HG03196 (cell line): ENCODE measurements at regions not wholly inside any gene's neighbourhood (a gene's known extent, or its start where the extent isn't known, plus 50 kb on each side); places are given as distances from the start of the nearest gene placed in this dataset.

ENCODE experiments used
- ATAC-seq: cut with Tn5 transposase; IDR thresholded peaks from one replicate; pipeline ENCODE4 v1.9.1; 2021; ENCODE audit not compliant: unreplicated experiment

DNA sequence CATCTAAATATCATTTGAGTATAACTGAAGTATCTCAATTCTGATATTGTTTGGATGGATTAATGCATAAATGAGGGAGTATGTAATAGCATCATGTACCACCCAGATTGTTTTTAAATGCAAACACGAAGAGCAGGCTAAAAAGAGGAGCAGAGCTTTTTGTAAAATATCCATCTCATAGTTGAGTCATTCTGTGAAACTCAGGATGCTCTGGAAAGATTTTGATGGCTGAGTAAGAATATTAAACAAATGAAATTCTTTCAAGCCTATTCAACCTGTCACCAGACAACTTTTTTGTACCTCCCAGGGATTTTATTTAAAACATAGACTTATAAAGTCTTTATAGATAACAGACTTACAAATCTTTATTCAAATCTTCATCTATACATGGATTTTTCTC, 625.9 kb downstream of the TLE4 start:
- ATAC-seq, result no peak

DNA sequence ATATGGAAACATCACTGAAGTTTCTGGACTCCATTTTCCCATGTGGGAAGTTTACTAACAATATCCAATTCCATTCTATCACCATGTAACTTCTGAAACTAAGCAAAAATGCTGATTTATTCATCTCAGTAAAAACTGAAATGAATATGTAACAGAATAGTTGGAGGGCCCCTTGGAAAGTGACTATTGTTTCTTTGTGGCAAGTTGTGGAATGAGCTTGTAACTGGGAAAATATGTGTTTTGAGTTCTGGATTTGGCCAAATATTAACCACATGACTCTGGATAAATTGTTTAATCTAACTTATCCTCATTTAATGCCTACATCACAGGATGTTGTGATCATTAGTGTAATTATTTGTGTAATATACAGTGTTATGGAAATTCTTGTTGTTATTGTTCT, 619.3 kb downstream of the TLE4 start:
- no peak for ATAC-seq

DNA sequence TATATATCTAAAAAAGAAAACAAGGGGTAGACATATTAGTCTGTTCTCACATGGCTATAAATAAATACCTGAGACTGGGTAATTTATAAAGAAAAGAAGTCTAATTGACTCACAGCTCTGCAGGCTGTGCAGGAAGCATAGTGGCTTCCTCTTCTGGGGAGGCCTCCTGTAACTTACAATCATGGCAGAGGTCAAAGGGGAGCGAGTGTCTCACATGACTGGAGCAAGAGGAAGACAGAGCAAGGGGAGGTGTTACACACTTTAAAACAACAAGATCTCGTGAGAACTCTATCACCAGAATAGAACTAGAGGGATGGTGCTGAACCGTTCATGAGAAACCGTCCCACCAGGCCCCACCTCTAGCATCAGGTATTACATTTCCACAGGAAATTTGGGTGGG, 616.8 kb downstream of the TLE4 start:
- no peak for ATAC-seq

DNA sequence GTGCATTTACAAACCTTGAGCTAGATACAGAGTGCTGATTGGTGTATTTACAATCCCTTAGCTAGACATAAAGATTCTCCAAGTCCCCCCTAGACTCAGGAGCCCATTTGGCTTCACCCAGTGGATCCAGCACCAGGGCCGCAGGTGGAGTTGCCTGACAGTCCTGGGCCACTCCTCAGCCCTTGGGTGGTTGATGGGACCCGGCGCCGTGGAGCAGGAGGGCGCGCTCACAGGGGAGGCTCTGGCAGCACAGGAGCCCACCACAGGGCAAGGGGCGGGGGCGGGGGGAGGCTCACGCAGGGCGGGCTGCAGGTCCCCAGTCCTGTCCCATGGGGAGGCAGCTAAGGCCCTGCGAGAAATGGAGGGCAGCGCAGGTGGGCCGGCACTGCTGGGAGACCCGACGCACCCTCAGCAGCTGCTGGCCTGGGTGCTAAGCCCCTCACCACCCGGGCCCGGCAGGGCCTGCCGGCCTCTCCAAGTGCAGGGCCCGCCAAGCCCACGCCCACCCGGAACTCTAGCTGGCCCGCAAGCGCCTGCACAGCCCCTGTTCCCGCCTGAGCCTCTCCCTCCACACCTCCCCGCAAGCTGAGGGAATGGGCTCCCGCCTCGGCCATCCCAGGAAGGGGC, 613.5 kb downstream of the TLE4 start:
- no peak for ATAC-seq

DNA sequence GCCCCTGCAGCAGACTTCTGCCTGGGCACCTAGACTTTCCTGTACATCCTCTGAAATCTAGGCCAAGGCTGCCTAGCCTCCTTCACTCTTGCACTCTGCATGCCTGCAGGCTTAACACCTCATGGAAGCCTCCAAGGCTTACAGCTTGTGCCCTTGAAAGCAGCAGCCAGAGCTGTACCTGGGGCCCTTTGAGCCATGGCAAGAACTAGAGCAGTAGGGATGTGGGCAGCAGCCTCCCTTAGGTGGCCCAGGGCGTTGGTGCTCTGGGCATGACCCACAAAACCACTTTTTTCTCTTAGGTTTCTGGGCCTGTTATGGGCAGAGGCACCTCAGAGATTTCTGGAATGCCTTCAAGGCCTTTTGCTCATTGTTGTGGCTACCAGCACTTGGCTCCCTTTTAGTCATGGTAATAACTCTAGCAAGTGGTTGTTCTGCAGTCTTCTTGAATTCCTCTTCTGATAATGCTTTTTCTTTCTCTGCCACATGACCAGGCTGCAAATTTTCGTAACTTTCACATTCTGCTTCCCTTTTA, 606.2 kb downstream of the TLE4 start:
- no peak for ATAC-seq

DNA sequence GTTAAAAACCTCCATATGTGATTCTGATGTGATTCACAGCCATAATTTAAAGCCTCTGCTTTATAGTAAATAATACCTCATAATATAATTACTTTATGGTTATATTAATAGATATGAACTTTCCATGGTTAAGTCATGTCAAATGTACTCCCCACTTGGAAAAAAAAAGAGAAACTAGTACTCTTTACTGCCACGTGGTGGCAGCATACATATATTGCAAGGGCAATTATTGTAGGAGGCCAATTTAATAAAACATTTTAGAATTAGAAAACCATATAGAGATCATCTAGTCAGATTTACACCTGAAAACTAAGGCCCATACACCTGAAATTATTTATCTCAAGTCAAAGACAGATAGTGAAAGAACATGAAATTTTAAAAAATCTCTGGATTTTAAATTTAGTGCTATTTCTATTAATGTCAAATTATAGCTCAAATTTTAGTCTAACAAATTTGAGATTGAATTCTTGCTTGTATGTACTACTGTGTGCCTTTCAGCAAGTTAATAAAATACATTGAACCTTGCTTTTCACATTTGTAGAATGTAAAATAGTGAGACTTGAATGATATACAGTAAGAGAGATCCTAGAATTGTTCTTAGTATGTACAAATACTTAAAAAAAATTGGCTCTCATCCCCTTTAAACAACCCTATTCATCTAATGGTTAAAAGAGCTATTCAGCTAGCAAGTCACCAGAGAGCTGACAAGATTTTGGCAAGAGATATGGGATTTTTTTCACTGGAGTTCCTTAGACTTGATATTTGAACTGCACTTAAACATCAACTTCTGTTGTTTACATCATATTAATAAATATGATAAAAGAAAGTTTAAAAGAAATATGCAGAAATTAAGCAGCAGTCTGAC, 603.8 kb downstream of the TLE4 start:
- ATAC-seq, result no peak

DNA sequence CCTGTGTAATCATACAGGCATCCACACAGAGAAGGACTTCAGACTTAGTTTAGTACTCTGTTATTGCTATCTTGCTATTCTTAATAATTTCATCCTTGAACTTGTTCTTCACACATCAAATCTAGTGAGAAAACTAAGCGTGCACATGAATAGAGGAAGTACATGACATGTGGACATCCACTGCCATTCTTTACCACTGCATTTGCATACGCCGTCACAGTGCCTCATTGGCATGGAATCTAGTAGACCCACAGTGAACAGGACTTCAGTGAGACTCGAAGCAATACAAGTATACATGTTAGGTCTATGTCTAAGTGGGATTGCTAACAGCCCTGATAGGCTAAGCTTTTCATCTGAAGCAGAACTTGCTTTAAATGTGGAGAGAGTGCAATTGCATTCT, 592.1 kb downstream of the TLE4 start:
- peak; percentile 73 for ATAC-seq

DNA sequence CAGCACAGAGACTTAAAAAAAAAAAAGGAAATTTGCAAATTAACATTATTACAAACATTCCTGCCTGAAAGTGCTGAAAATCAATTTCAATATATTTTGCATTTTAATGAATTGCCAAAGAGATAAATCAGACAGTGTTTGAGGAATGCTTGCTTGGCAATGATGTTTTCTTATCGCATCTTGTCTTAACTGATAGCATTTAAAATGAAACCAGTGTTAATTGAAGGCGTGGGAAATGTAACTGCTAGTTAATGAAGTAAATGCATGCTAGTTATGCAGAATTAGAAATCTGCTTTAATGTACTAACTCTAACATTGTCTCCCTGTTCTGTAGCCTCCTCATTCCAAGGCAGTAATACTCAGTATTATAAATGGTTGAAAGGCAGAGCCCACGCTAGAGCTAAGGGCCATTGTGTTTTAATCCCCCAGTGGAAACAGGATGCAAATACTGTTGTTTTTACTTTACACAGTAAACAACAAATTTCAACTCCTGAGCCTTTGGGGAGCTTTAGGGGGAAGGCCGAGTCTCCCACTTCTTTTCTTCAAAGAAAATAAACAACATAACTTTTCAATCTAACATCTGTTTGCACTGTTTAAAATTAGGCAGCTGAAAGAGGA, 586.9 kb downstream of the TLE4 start:
- ATAC-seq, result no peak

DNA sequence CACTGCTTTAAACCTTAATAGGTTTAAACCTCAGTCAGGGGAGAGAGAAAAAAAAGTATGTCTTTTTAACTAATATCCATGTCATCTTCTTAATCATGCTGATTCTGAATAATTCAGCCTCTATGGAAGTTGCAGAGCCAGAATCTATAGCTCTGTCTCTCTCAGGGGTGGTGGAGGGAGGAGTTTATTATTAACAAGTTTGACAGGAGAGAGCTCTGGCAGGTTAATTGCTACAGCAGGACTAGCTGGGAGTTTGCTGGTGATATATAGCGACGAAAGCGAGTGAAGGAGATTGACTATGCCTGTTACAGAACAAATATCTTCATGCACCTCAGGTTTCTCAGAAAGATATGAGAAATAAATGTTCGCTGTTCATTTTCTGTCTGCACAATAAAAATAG, 586.4 kb downstream of the TLE4 start:
- ATAC-seq, result no peak

DNA sequence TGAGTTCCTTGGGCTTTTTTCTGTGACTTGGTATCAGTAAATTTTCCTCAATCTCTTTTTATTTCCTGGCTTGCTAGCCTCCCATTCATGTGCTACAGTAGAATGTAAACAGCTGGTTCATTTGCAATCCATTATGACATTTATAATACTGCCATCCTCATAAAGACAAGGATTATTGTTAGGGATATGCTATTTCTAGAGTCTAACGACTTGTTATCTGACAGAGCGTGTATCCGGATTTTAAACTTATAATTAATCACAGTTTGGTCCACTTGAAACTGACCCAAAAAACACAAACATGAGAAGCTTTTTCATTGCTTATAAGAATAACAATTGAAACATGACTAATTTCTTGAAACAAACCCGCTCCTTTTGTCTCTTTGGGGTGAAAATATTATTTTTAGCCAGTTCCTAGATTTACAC, 585.8 kb downstream of the TLE4 start:
- no peak for ATAC-seq

DNA sequence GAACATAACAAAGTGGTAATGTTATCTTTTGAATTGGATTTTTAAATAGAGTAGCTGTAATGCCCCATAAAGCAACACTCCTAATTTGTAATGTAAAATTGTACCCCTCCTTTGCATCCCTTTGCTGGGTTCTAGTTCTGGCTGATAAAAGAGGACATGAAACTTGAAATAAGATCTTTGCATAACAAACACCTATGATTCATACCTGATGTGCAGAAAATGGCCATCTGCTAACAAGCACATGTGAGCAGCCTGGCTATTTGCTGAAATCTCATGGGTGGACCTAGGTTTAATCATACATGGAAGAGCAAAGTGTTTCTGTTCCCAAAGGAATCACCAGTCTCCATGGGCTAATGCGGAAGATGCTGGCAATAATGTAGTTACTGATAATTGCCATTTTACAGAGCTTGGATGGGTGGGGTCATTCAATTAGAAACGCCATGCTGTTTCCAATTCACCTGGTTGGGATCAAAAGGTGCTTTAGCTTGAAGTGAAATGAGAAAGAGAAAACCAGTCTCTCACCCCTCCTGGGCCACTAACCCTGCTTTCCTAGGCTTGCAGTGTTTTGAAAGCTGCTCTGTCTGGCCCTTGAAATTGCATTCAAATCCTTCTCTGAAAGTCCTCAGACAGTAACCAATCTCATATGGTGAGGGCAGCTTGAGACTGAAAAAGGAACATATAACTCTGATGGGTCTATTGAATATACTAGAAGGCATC, 585.1 kb downstream of the TLE4 start:
- ATAC-seq, result peak; percentile 67

DNA sequence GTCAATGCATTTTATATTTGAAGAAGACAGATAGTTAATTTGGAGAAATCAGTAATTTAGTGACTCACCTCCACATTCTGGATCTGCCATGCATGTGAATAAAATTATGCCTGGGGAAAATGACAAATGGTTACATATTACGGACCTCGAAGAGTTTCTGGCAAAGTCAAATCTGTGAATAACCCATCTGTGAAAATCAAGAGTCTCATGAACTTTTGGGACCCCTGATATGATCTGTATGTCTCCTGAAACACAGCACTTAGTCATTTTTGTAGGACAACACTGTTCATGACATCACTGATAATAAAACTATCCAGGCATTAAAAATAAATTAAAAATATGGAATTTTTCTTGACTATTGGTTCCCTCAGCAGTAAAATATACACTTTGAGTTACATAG, 584.5 kb downstream of the TLE4 start:
- no peak for ATAC-seq

DNA sequence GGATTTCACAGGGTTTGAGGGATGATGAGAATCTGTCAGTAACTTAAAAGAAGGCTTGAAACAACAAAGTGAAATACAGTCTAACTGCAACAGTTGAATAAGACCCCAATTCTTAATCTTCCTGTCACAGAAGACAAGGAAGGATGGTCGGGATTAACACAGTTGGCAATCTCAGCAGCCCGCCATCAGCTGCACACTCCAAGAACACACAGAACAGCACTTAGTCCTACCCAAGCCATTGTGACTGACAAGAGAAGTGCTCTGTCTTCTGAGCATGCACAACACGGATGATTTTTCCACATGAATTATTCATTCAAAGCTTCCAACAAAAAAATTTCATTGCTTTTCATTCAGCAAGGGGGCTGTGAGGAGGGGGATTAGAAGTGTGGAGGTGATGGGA, 576.1 kb downstream of the TLE4 start:
- no peak for ATAC-seq

DNA sequence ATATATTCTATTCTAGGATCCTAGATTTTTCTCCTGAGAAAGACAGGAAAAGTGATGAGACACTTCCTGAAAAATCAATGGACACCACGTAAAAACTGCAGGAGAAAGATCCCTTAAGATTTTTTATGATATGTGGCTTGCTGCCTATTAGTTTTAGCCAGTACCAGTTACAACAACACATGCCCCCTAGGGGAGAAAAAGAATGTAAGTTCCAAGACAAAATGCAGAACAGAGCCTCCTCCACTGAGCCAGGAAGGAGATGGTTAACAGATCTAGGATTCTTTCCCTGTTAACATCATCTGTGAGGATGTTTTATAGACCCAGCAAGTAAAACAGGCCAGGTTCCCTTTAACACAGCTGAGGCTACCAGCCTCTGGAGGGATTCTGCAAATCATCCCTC, 574.7 kb downstream of the TLE4 start:
- ATAC-seq, result no peak

DNA sequence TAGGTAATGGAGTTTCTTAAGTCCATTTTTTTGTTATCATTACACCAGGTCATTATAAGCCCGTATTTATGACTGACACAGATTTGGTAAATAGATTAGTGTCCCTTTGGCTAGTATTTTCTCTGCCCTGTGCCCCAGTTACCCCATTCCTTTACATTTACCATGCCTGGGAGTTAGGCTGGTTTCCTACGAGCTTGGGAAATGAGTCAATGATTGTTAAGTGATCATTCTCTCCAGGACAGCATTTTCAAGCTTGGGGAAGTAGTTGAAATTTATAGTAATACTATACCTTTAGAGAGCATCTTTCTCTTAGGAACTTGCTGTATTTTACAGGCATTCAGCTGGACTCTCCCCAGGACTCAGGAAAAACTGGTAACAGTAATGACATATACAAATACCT, 573.1 kb downstream of the TLE4 start:
- ATAC-seq, result no peak

DNA sequence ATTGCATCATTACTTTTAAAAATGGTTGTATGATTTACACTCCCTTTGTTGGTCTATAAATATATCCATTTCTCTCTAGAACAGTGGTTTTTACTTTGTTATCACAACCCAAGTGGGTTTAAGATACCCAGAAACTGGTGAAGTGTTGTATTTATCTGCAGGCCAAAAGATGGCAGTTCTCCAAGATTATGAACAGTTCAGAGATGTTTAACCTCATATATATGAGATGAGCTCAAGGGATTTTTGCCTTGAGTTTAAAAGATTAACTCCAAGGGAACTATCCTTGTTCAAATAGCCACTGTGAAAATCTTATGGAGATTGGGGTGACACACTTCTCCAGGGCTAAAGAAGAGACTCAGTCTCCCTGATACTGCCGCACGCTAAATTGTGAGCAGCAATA, 572.6 kb downstream of the TLE4 start:
- no peak for ATAC-seq

DNA sequence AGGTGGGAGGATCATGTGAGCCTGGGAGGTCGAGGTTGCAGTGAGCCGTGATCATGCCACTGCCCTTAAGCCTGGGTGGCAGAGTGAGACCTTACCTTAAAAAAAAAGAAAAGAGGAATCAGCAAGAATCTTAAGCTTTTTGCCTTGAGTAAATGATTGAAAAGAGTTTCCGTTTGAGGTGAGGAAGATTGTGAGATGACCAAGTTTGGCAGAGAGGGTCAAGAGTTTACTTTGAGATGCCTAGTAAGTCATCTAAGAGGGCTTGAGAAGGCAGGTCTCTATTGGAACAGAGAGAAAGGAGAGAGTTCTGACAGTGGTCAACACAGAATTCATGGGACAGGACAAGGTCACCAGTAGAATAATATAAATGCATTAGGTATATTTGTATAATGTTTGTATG, 572.1 kb downstream of the TLE4 start:
- peak; percentile 64 for ATAC-seq

DNA sequence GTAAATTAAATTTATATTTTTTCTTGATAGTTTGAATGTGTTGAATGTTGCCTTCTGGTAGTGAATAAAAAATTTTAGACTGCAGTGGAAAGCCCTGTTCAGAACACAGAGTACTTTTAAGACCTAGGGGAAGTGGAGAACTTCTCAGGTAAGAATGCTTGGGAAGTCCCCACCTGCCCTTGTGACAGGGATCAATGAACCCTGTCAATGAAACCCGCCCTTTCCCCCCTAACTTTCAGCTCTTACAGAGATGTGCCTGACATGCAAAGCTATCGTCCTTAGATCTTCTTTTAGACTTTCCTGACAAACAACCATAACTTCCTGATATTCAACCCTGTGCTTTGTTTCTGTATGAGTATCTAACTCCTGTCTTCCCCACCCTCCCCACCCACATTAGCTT, 562.7 kb downstream of the TLE4 start:
- ATAC-seq, result peak; percentile 97

DNA sequence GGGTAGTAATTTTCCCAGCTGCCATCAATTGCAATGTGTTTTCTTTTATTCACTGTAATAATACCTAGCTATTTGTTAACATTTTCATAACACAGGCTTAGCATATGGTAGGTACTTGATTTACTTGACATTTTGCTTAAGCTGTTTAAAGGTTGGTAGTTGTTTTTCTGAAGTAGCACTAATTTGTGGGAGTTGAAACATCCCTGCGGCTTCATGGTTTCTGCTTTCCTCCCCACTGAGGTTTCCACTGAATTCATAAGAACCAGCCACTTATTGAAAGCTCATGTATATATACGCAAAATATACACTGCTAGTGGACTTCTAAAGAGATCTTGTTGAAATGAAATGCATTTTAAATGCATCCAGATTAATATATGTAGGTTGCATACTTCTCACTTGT, 559.9 kb downstream of the TLE4 start:
- ATAC-seq, result no peak

DNA sequence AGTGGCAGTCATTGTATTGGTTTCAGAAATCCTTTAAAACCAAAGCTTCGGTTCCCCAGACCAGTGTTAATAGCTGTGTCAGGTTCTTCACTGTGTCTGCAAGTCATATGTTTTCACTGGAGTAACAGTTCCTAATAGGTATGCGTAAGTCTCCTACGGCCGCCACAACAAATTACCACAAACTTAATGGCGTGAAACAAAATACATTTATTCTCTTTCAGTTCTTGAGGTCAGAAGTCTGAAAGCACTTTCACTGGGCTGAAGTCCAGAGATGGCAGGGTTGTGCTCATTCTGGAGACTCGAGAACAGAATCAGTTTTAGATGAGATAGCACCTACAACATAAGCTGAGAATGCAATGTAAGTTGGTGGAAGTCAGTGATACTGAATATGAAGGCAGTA, 556.2 kb downstream of the TLE4 start:
- no peak for ATAC-seq

DNA sequence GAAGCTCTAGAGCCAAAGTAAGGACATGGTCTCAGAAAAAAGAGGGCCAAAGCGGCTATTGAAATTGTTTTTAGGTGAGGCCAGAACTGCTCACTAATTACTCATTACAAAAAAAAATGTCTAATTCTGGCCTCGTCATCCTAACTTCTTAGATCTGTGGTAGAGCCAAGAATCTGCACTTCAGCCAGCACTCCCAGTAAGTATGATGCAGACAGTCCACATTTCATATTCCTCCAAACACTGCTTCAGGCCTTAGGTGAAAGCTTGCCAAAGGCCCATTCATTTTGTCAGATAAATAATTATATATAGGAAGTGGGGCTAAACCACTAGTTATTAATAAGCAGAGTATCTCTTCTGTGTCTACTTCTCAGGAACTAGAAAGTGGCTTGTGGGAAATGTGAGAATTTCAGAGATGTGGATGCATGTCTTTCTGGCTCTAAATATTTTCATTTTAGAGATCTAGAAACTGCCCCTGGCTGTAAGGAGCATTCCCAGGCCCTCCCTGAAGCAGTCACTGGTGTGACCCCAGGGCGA, 554.0 kb downstream of the TLE4 start:
- no peak for ATAC-seq
